Gastroesophageal sphincter (tissue), 3 donors: ENCODE measurements at regions not wholly inside any gene's neighbourhood (a gene's known extent, or its start where the extent isn't known, plus 50 kb on each side); places are given as distances from the start of the nearest gene placed in this dataset.

Source experiments
- EP300 ChIP-seq: sonication (generic); formaldehyde crosslinking; IDR thresholded peaks from one replicate; pipeline ENCODE4 v1.6.1; 2017; ENCODE audit warnings: antibody characterized with exemption, mild to moderate bottlenecking
- POLR2A ChIP-seq, 2 donors: fragments of 450-650 bp; IDR thresholded peaks; one replicate each; pipeline ENCODE4 v1.6.1; 2017; ENCODE audit warnings: antibody characterized with exemption in 2 of 2, mild to moderate bottlenecking in 2 of 2, moderate library complexity in 1 of 2
- POLR2AphosphoS5 ChIP-seq: sonication (generic); formaldehyde crosslinking; IDR thresholded peaks from one replicate; pipeline ENCODE4 v1.6.1; 2017; ENCODE audit warnings: antibody characterized with exemption
- TF ChIP-seq, protein P1 (sequence below), 4 experiments: fragments of 200-600 bp in 2 of 4; fragments of 450-650 bp in 2 of 4; sonication (generic) in 1 of 4; IDR thresholded peaks; one replicate each; pipeline ENCODE4 v1.5.1; 2017 to 2019; ENCODE audit warnings: antibody characterized with exemption in 4 of 4, mild to moderate bottlenecking in 2 of 4, moderate library complexity in 2 of 4

DNA sequence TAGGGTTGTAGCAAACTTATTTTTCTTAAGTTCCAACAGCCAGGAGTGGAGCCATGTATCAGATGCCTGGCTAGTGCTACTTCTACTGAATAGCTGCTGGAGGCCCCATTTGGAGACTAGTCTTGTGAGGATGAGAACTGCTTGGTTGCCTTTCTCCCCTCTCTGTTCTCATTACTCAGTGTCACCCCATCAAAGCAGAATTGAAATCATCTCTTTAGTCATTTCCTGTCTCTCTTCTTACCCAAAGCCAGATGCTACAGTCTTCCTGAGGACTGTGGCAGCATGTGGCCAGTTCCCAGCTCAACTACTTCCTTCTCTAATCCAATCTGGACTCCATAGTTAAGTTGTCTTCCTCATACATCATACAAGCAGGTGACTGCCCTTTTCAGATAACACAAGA, 197.5 kb downstream of the BRINP2 start:
- TF ChIP-seq, protein P1, sequence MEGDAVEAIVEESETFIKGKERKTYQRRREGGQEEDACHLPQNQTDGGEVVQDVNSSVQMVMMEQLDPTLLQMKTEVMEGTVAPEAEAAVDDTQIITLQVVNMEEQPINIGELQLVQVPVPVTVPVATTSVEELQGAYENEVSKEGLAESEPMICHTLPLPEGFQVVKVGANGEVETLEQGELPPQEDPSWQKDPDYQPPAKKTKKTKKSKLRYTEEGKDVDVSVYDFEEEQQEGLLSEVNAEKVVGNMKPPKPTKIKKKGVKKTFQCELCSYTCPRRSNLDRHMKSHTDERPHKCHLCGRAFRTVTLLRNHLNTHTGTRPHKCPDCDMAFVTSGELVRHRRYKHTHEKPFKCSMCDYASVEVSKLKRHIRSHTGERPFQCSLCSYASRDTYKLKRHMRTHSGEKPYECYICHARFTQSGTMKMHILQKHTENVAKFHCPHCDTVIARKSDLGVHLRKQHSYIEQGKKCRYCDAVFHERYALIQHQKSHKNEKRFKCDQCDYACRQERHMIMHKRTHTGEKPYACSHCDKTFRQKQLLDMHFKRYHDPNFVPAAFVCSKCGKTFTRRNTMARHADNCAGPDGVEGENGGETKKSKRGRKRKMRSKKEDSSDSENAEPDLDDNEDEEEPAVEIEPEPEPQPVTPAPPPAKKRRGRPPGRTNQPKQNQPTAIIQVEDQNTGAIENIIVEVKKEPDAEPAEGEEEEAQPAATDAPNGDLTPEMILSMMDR (IDR thresholded peaks at IDR 0.05) = no peak
- TF ChIP-seq POLR2AphosphoS5 = no peak
- TF ChIP-seq EP300 = no peak
- no peak for TF ChIP-seq POLR2A (IDR thresholded peaks at IDR 0.05)
